ENCODE measurements at regions not wholly inside any gene's neighbourhood (a gene's known extent, or its start where the extent isn't known, plus 50 kb on each side); places are given as distances from the start of the nearest gene placed in this dataset.

GRCh38 chr11:69374110-69374945 lies 80.4 kb downstream of the MYEOV start:
- no peaks in the 10 kb centered on the region for H3K79me2 ChIP-seq (ENCODE audit: low read length)
- H3K4me1 ChIP-seq (ENCODE audit: insufficient read depth, low read length), result peaks cover 5% of the 10 kb centered on the region; the same call in 1 of the 2 replicates
- ATAC-seq (no peak), DNase-seq (no peak)
- no peak overlapping the region for H3K9ac ChIP-seq (ENCODE audit: low read length)
- TF ChIP-seq CTCF (conservative IDR thresholded peaks at IDR 0.05; ENCODE audit: low read depth, low read length) (no peak), EZH2 (IDR thresholded peaks at IDR 0.05; ENCODE audit: low read length, unreplicated experiment) (no peak), EZH2phosphoT487 (IDR thresholded peaks at IDR 0.05; ENCODE audit: borderline replicate concordance, low read length) (no peak)
- no peaks in the 10 kb centered on the region for H4K20me1 ChIP-seq (ENCODE audit: low read length)
- no peak overlapping the region for H3K4me3 ChIP-seq (ENCODE audit: low read length)
- H3K36me3 ChIP-seq (ENCODE audit: low read depth, low read length), result peaks cover 5% of the 10 kb centered on the region; the same call in 1 of the 2 replicates
- no peaks in the 10 kb centered on the region for H3K27me3 ChIP-seq (ENCODE audit: low read length)
- H2AFZ ChIP-seq (ENCODE audit: low read length), result no peak overlapping the region
- CTCF ChIA-PET, result no interaction called here
- POLR2A ChIA-PET (ENCODE audit: unreplicated experiment), result no interaction called here
- no peaks in the 10 kb centered on the region for H3F3A ChIP-seq (ENCODE audit: low read length, unreplicated experiment)
- no peaks in the 10 kb centered on the region for H3K9me3 ChIP-seq (ENCODE audit: low read length)
- intact Hi-C loops (cut with micrococcal nuclease), result no loop called here
- H3K4me2 ChIP-seq (ENCODE audit: low read length), result no peak overlapping the region
- H3K27ac ChIP-seq (ENCODE audit: low read length), result no peak overlapping the region
- no TSS peak for BruUV-seq (replicated peaks)
- H3K9me2 ChIP-seq (replicated peaks; ENCODE audit: low read length), result no peaks in the 10 kb centered on the region

- Histone ChIP-seq H3K36me3 (ENCODE audit: low read depth, low read length) (peaks cover 5% of the 10 kb centered on the region; the same call in 1 of the 2 replicates), H3K9ac (ENCODE audit: low read length) (no peak overlapping the region), H3K27me3 (ENCODE audit: low read length) (no peaks in the 10 kb centered on the region), H2AFZ (ENCODE audit: low read length) (no peak overlapping the region), H4K20me1 (ENCODE audit: low read length) (no peaks in the 10 kb centered on the region), H3K4me2 (ENCODE audit: low read length) (no peak overlapping the region), H3K4me3 (ENCODE audit: low read length) (no peak overlapping the region), H3K9me2 (replicated peaks; ENCODE audit: low read length) (no peaks in the 10 kb centered on the region), H3K4me1 (ENCODE audit: insufficient read depth, low read length) (0 out of 2 replicates have a peak, but pooled peaks cover 5% of the 10 kb centered on the region), H3F3A (ENCODE audit: low read length, unreplicated experiment) (no peaks in the 10 kb centered on the region), H3K27ac (ENCODE audit: low read length) (no peak overlapping the region), H3K79me2 (ENCODE audit: low read length) (no peaks in the 10 kb centered on the region), H3K9me3 (ENCODE audit: low read length) (no peaks in the 10 kb centered on the region)
- DNase-seq, result no peak
- CTCF ChIA-PET, result no interaction called here
- POLR2A ChIA-PET (ENCODE audit: unreplicated experiment), result no interaction called here
- intact Hi-C loops (cut with micrococcal nuclease), result no loop called here
- no peak for ATAC-seq
- BruUV-seq (replicated peaks), result no TSS peak
- TF ChIP-seq EZH2 (IDR thresholded peaks at IDR 0.05; ENCODE audit: low read length, unreplicated experiment) (no peak), CTCF (conservative IDR thresholded peaks at IDR 0.05; ENCODE audit: low read depth, low read length) (no peak), EZH2phosphoT487 (IDR thresholded peaks at IDR 0.05; ENCODE audit: borderline replicate concordance, low read length) (no peak)
These were observed 81.0 kb downstream of the MYEOV start for GRCh38 chr11:69374946-69375310.
